Activated CD4-positive, alpha-beta T cell treated with anti-CD3 and anti-CD28 coated beads, Interleukin-2, amount 10 ng/mL, durations not matched to agents 7 days and 5 days (primary cell): ENCODE measurements at regions not wholly inside any gene's neighbourhood (a gene's known extent, or its start where the extent isn't known, plus 50 kb on each side); places are given as distances from the start of the nearest gene placed in this dataset.

Experiments
- CTCF ChIA-PET: fragments of 350-600 bp; sonication (Branson Sonifier 250); formaldehyde crosslinking; loops from one replicate; lab custom pipeline; 2021; ENCODE audit warnings: antibody characterized with exemption; lab: Charles Lee
- POLR2A ChIA-PET: fragments of 350-600 bp; sonication (Branson Sonifier 250); formaldehyde crosslinking; loops from one replicate; lab custom pipeline; 2021; ENCODE audit warnings: antibody characterized with exemption; lab: Charles Lee
- DNase-seq: peaks from one replicate; pipeline ENCODE4 v3.0.0-alpha.2; 2020
- H3K27ac Mint-ChIP-seq: one replicate; pipeline ENCODE4 v1.8.0; 2021; ENCODE audit warnings: mild to moderate bottlenecking, moderate library complexity, mixed read lengths
- H3K27me3 Mint-ChIP-seq: one replicate; pipeline ENCODE4 v1.8.0; 2021; ENCODE audit warnings: mixed read lengths
- H3K36me3 Mint-ChIP-seq: one replicate; pipeline ENCODE4 v1.8.0; 2021; ENCODE audit warnings: low read depth, mixed read lengths
- H3K4me1 Mint-ChIP-seq: one replicate; pipeline ENCODE4 v1.8.0; 2021; ENCODE audit warnings: mixed read lengths
- H3K4me3 Mint-ChIP-seq: one replicate; pipeline ENCODE4 v1.8.0; 2021; ENCODE audit warnings: mild to moderate bottlenecking, moderate library complexity, mixed read lengths
- H3K9me3 Mint-ChIP-seq: one replicate; pipeline ENCODE4 v1.8.0; 2021; ENCODE audit warnings: mixed read lengths

DNA sequence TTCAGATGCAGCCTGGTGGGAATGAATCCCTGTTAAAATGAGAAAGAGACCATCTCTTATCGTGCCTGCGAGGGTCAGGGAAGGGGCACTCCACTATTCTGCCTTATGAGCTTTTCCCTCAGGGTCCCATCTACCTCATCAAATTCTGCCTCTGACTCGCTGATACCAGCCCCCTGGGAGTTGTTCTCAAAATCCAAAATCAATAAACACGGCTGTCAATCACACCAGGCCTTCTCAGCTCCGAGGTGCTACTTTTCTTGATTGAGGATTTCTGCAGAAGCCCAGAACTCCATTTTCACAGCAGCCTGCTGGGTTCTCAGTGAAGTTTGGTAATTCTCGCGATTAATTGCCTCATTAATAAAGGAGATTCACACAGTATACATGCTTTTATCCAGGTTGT lies 312.6 kb downstream of the STIM2 start:
- H3K9me3 Mint-ChIP-seq: no peaks in the 10 kb centered on the region
- no peaks in the 10 kb centered on the region for H3K4me1 Mint-ChIP-seq
- no peak overlapping the region for H3K27ac Mint-ChIP-seq
- ChIA-PET CTCF (no interaction called here), POLR2A (no interaction called here)
- H3K36me3 Mint-ChIP-seq: no peaks in the 10 kb centered on the region
- no peaks in the 10 kb centered on the region for H3K27me3 Mint-ChIP-seq
- DNase-seq: no peak
- H3K4me3 Mint-ChIP-seq: no peak overlapping the region

GRCh38 chr4:27176400-27176799 lies 315.8 kb downstream of the STIM2 start:
- Mint-ChIP-seq H3K36me3 (no peaks in the 10 kb centered on the region), H3K27ac (no peak overlapping the region), H3K27me3 (no peaks in the 10 kb centered on the region), H3K9me3 (no peaks in the 10 kb centered on the region), H3K4me3 (no peak overlapping the region), H3K4me1 (no peaks in the 10 kb centered on the region)
- ChIA-PET POLR2A (no interaction called here), CTCF (no interaction called here)
- DNase-seq: no peak

GRCh38 chr4:27176881-27177280 lies 316.2 kb downstream of the STIM2 start:
- no peaks in the 10 kb centered on the region for H3K9me3 Mint-ChIP-seq
- no peak for DNase-seq

DNA sequence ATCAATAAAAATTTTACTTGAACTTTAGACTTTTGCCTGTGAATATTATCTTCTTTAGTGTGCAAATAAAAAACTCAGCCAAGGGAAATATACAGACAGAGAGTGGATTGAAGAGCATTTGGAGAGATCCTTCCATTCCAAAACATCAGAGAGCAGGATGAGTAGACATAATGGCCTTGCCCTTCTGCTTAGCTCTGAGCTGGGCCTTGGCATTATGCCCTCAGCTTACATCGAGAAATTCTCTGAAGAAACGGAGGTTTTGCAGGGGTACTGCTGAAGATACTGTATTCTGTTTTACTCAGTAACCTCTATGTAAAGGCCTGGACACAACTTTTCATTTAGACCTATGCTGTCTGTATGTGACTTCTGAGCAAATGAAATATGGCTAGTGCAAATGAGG lies 317.4 kb downstream of the STIM2 start:
- no peak overlapping the region for H3K27ac Mint-ChIP-seq
- H3K4me1 Mint-ChIP-seq: no peaks in the 10 kb centered on the region
- CTCF ChIA-PET: no interaction called here
- H3K27me3 Mint-ChIP-seq: no peaks in the 10 kb centered on the region
- no peak overlapping the region for H3K4me3 Mint-ChIP-seq
- DNase-seq: no peak
- H3K9me3 Mint-ChIP-seq: no peaks in the 10 kb centered on the region
- POLR2A ChIA-PET: no interaction called here
- no peaks in the 10 kb centered on the region for H3K36me3 Mint-ChIP-seq

More at GRCh38 chr4:27176881-27177280, 316.2 kb downstream of the STIM2 start:
- no peaks in the 10 kb centered on the region for H3K4me1 Mint-ChIP-seq
- no peak overlapping the region for H3K4me3 Mint-ChIP-seq
- CTCF ChIA-PET: no interaction called here
- H3K36me3 Mint-ChIP-seq: no peaks in the 10 kb centered on the region
- H3K27me3 Mint-ChIP-seq: no peaks in the 10 kb centered on the region
- H3K27ac Mint-ChIP-seq: no peak overlapping the region
- POLR2A ChIA-PET: no interaction called here

- H3K27ac Mint-ChIP-seq: no peak overlapping the region
- H3K4me1 Mint-ChIP-seq: no peaks in the 10 kb centered on the region
- no peak for DNase-seq
- CTCF ChIA-PET: no interaction called here
- H3K27me3 Mint-ChIP-seq: no peaks in the 10 kb centered on the region
- no peaks in the 10 kb centered on the region for H3K36me3 Mint-ChIP-seq
- no peaks in the 10 kb centered on the region for H3K9me3 Mint-ChIP-seq
- POLR2A ChIA-PET: no interaction called here
- no peak overlapping the region for H3K4me3 Mint-ChIP-seq
Observed at GRCh38 chr4:27181693-27182092, 321.1 kb downstream of the STIM2 start.

DNA sequence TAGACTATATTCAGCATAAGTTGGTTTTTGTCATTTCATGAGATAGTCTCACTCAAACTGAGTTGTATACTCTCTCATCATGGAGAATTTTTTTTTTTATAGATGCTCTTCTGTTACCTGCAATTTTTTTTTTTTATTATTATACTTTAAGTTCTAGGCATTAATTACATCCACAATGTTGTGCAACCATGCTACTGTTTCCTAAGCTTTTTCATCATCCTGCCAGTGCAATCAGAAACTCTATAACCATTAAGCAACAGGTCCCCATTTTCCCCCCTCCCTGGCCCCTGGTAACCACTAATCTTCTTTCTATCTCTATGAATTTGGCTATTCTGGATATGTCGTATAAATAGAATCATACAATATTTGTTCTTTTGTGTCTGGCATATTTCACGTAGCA lies 321.6 kb downstream of the STIM2 start:
- CTCF ChIA-PET: no interaction called here
- Mint-ChIP-seq H3K9me3 (no peaks in the 10 kb centered on the region), H3K27me3 (no peaks in the 10 kb centered on the region), H3K27ac (no peak overlapping the region), H3K36me3 (no peaks in the 10 kb centered on the region), H3K4me1 (no peaks in the 10 kb centered on the region), H3K4me3 (no peak overlapping the region)
- POLR2A ChIA-PET: no interaction called here
- DNase-seq: no peak

GRCh38 chr4:27184508-27185155 lies 324.0 kb downstream of the STIM2 start:
- Mint-ChIP-seq H3K9me3 (no peaks in the 10 kb centered on the region), H3K27me3 (no peaks in the 10 kb centered on the region), H3K36me3 (no peaks in the 10 kb centered on the region), H3K4me1 (no peaks in the 10 kb centered on the region), H3K4me3 (no peak overlapping the region), H3K27ac (no peak overlapping the region)
- ChIA-PET POLR2A (no interaction called here), CTCF (no interaction called here)
- no peak for DNase-seq

DNA sequence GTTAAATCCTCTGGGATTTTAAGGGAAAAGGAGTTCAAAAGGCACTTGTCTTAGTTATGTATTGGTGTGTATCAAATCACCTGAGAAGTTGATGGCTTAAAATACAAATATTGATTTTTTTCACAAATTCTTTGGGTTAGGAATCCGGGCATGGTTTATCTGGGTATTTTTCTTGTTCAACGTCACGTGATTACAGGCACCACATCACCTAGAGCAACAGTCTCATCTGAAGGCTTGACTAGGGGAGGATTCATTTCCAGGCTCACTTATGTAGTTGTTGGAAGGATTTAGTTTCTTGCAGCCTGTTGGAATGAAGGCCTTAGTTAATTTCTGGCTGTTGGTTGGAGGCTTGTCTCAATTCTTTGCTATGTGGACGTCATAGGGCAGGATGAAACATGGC lies 326.1 kb downstream of the STIM2 start:
- CTCF ChIA-PET: no interaction called here
- no peak overlapping the region for H3K27ac Mint-ChIP-seq
- no peak overlapping the region for H3K4me3 Mint-ChIP-seq
- H3K27me3 Mint-ChIP-seq: no peaks in the 10 kb centered on the region
- H3K4me1 Mint-ChIP-seq: no peaks in the 10 kb centered on the region
- no peaks in the 10 kb centered on the region for H3K9me3 Mint-ChIP-seq
- no peak for DNase-seq
- POLR2A ChIA-PET: no interaction called here
- H3K36me3 Mint-ChIP-seq: no peaks in the 10 kb centered on the region

DNA sequence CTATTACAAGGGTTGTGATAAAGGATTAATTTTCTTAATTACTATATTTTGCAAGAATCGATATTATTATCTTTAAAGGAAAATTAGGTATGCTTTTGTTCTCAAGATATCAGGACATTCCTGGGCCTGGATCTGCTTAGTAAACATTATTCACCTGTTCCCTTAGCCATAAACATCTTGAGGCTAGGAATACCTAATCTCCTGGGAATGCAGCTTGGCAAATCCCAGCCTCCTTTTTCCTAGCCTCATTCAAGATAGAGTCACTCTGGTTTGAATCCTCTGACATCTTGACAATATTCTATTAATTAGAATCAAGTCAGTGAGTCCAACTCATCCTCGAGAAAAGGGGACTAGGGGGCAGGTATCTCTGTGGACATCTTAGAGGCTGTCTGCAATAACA lies 327.1 kb downstream of the STIM2 start:
- ChIA-PET POLR2A (no interaction called here), CTCF (no interaction called here)
- Mint-ChIP-seq H3K4me1 (no peaks in the 10 kb centered on the region), H3K36me3 (no peaks in the 10 kb centered on the region), H3K27ac (no peak overlapping the region), H3K4me3 (no peak overlapping the region), H3K27me3 (no peaks in the 10 kb centered on the region), H3K9me3 (no peaks in the 10 kb centered on the region)
- DNase-seq: no peak

DNA sequence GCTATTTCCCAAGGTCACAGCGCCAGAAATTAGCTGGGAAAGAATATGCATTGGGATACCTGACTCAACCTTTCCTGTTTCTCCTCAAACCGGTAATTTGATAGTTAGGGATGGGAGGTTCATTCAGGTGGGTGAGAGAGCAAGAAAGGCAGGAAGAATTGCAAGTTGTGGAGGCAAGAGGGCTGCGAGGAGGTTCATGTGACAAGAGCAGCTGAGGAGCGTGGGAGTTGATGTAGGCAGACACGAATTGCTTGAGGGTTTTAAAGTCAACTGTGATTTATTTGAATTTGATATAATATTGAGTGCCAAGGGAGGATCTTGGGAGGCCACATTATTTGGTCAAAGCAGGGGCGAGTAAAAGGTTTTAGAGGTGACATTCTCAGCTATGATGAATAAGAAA lies 329.0 kb downstream of the STIM2 start:
- DNase-seq: no peak
- H3K36me3 Mint-ChIP-seq: no peaks in the 10 kb centered on the region
- H3K4me1 Mint-ChIP-seq: no peaks in the 10 kb centered on the region
- no peak overlapping the region for H3K27ac Mint-ChIP-seq
- POLR2A ChIA-PET: no interaction called here
- no peaks in the 10 kb centered on the region for H3K27me3 Mint-ChIP-seq
- H3K9me3 Mint-ChIP-seq: no peaks in the 10 kb centered on the region
- CTCF ChIA-PET: no interaction called here
- H3K4me3 Mint-ChIP-seq: no peak overlapping the region

DNA sequence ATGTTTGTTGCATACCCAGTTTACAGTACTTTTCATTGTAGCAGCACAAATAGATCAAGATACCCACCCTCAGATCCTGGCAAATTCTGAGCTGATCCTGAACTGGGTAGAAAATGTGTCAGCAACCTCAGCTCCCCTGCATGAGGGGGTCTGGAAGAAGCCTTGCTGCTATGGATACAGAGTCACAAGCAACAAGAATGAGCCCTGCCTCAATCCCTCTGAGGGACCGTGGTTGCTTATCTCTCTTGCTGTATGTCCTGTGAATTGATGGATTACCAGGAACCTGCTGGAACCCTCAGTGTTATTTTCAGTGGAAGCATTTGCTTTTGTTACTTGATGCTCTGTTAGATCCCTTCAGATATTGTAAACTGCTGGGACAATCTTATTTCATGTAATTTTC lies 331.0 kb downstream of the STIM2 start:
- CTCF ChIA-PET: no interaction called here

GRCh38 chr4:27194599-27195176 lies 334.0 kb downstream of the STIM2 start:
- DNase-seq: no peak
- Mint-ChIP-seq H3K9me3 (no peaks in the 10 kb centered on the region), H3K4me1 (no peaks in the 10 kb centered on the region), H3K27ac (no peak overlapping the region), H3K4me3 (no peak overlapping the region), H3K36me3 (no peaks in the 10 kb centered on the region), H3K27me3 (no peaks in the 10 kb centered on the region)
- ChIA-PET POLR2A (no interaction called here), CTCF (interaction anchor here (1.1 kb wide), 1 partner anchor 22 kb away, joined by 3 read pairs; no protein-coding TSS in a partner anchor)

More for the DNA sequence above, 331.0 kb downstream of the STIM2 start:
- no peaks in the 10 kb centered on the region for H3K4me1 Mint-ChIP-seq
- no peak overlapping the region for H3K27ac Mint-ChIP-seq
- no peaks in the 10 kb centered on the region for H3K9me3 Mint-ChIP-seq
- H3K36me3 Mint-ChIP-seq: no peaks in the 10 kb centered on the region
- no peak for DNase-seq
- no peaks in the 10 kb centered on the region for H3K27me3 Mint-ChIP-seq
- POLR2A ChIA-PET: no interaction called here
- H3K4me3 Mint-ChIP-seq: no peak overlapping the region

GRCh38 chr4:27198246-27198645 lies 337.6 kb downstream of the STIM2 start:
- no peaks in the 10 kb centered on the region for H3K27me3 Mint-ChIP-seq
- no peaks in the 10 kb centered on the region for H3K4me1 Mint-ChIP-seq
- no peak overlapping the region for H3K27ac Mint-ChIP-seq
- H3K9me3 Mint-ChIP-seq: no peaks in the 10 kb centered on the region
- ChIA-PET CTCF (no interaction called here), POLR2A (no interaction called here)
- DNase-seq: no peak
- no peak overlapping the region for H3K4me3 Mint-ChIP-seq
- no peaks in the 10 kb centered on the region for H3K36me3 Mint-ChIP-seq

DNA sequence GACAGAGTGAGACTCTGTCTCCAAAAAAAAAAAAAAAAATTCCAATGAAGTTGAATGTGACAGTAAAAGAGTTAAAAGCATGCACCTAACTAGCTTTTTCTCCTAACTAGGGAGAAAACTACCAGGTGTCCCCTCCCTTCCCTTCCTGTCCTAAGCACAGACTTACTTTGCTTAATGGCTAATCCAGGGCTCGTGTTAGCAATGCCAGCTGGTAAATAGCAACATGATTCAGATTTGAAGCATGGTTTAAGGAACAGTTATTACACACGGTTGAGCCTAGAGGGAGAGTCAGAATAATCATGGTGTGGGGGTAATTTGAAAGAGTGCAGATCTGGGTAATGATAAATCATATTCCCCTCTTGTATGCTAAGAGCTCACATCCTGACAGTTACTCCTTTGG lies 338.3 kb downstream of the STIM2 start:
- Mint-ChIP-seq H3K9me3 (no peaks in the 10 kb centered on the region), H3K27me3 (no peaks in the 10 kb centered on the region), H3K36me3 (no peaks in the 10 kb centered on the region), H3K4me3 (no peak overlapping the region), H3K4me1 (no peaks in the 10 kb centered on the region), H3K27ac (no peak overlapping the region)
- ChIA-PET CTCF (no interaction called here), POLR2A (no interaction called here)
- DNase-seq: no peak
